ENCODE measurements at regions not wholly inside any gene's neighbourhood (a gene's known extent, or its start where the extent isn't known, plus 50 kb on each side); places are given as distances from the start of the nearest gene placed in this dataset.

DNA sequence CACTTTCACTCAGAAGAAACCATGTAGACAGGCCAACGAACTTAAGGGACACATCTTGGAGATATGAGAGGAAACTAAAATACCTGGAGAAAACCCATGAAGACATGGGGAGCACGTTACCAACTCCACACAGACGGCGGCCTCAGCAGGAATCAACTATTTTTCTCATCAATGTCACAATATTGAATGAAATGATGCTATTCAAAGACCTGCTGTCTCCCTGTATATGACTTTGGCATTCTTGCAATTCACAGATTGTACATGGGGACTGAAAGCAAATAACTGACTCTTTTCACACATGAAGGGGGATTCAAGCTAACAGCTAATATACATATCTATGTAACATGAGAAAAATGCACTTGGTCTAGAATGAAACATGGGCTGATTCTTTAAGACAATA lies 869.0 kb downstream of the NXPH1 start:
- no peak for TF ChIP-seq CEBPB (IDR thresholded peaks at IDR 0.05; ENCODE audit: low read depth)
- TF ChIP-seq, protein P1, sequence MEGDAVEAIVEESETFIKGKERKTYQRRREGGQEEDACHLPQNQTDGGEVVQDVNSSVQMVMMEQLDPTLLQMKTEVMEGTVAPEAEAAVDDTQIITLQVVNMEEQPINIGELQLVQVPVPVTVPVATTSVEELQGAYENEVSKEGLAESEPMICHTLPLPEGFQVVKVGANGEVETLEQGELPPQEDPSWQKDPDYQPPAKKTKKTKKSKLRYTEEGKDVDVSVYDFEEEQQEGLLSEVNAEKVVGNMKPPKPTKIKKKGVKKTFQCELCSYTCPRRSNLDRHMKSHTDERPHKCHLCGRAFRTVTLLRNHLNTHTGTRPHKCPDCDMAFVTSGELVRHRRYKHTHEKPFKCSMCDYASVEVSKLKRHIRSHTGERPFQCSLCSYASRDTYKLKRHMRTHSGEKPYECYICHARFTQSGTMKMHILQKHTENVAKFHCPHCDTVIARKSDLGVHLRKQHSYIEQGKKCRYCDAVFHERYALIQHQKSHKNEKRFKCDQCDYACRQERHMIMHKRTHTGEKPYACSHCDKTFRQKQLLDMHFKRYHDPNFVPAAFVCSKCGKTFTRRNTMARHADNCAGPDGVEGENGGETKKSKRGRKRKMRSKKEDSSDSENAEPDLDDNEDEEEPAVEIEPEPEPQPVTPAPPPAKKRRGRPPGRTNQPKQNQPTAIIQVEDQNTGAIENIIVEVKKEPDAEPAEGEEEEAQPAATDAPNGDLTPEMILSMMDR (IDR thresholded peaks at IDR 0.05 in 2 of 3, conservative IDR thresholded peaks at IDR 0.05 in 1 of 3; ENCODE audit: borderline replicate concordance in 1 of 3, insufficient read depth in 1 of 3, low read depth in 2 of 3, low read length in 2 of 3), result no peak
- TF ChIP-seq ZFX (IDR thresholded peaks at IDR 0.05), result no peak
- TF ChIP-seq CBX3 (IDR thresholded peaks at IDR 0.05; ENCODE audit: low read depth), result no peak
- no peak for TF ChIP-seq MAX (IDR thresholded peaks at IDR 0.05)
- TF ChIP-seq, protein P2, sequence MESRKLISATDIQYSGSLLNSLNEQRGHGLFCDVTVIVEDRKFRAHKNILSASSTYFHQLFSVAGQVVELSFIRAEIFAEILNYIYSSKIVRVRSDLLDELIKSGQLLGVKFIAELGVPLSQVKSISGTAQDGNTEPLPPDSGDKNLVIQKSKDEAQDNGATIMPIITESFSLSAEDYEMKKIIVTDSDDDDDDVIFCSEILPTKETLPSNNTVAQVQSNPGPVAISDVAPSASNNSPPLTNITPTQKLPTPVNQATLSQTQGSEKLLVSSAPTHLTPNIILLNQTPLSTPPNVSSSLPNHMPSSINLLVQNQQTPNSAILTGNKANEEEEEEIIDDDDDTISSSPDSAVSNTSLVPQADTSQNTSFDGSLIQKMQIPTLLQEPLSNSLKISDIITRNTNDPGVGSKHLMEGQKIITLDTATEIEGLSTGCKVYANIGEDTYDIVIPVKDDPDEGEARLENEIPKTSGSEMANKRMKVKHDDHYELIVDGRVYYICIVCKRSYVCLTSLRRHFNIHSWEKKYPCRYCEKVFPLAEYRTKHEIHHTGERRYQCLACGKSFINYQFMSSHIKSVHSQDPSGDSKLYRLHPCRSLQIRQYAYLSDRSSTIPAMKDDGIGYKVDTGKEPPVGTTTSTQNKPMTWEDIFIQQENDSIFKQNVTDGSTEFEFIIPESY (IDR thresholded peaks at IDR 0.05; ENCODE audit: extremely low read depth, insufficient replicate concordance, low read length), result no peak
- no peak for TF ChIP-seq POLR2A (IDR thresholded peaks at IDR 0.05; ENCODE audit: borderline replicate concordance, extremely low read depth, insufficient read depth, insufficient read length)
- no peak for TF ChIP-seq ZNF274 (IDR thresholded peaks at IDR 0.05; ENCODE audit: low read depth, low read length)
